ENCODE measurements at regions not wholly inside any gene's neighbourhood (a gene's known extent, or its start where the extent isn't known, plus 50 kb on each side); places are given as distances from the start of the nearest gene placed in this dataset.

GRCh38 chr2:70036290-70036689 lies 51.0 kb upstream of the PCBP1 start:
- H3K27ac ChIP-seq, result no peak overlapping the region
- TF ChIP-seq CTCF (conservative IDR thresholded peaks at IDR 0.05) (no peak), ZFX (IDR thresholded peaks at IDR 0.05) (no peak)

GRCh38 chr2:70035344-70035844 lies 51.9 kb upstream of the PCBP1 start:
- TF ChIP-seq ZFX (IDR thresholded peaks at IDR 0.05) (no peak), CTCF (conservative IDR thresholded peaks at IDR 0.05) (no peak)
- peak overlapping the region; percentile 41; the same call in 1 of the 2 replicates for H3K27ac ChIP-seq

GRCh38 chr2:70030724-70031420 lies 56.4 kb upstream of the PCBP1 start:
- no peak overlapping the region for H3K27ac ChIP-seq
- TF ChIP-seq ZFX (IDR thresholded peaks at IDR 0.05) (no peak), CTCF (conservative IDR thresholded peaks at IDR 0.05) (no peak)

- TF ChIP-seq ZFX (IDR thresholded peaks at IDR 0.05), result no peak
- no peak for TF ChIP-seq CTCF (conservative IDR thresholded peaks at IDR 0.05)
- no peak overlapping the region for H3K27ac ChIP-seq
Measured at GRCh38 chr2:70029814-70030409, 57.4 kb upstream of the PCBP1 start.

GRCh38 chr2:70024284-70024683 lies 62.9 kb upstream of the ASPRV1 start:
- no peak overlapping the region for H3K27ac ChIP-seq
- TF ChIP-seq CTCF (conservative IDR thresholded peaks at IDR 0.05), result no peak
- no peak for TF ChIP-seq ZFX (IDR thresholded peaks at IDR 0.05)

GRCh38 chr2:70019096-70019495 lies 57.7 kb upstream of the ASPRV1 start:
- H3K27ac ChIP-seq, result no peak overlapping the region
- TF ChIP-seq CTCF (conservative IDR thresholded peaks at IDR 0.05) (no peak), ZFX (IDR thresholded peaks at IDR 0.05) (no peak)

- H3K27ac ChIP-seq, result no peak overlapping the region
- TF ChIP-seq ZFX (IDR thresholded peaks at IDR 0.05) (no peak), CTCF (conservative IDR thresholded peaks at IDR 0.05) (no peak)
Measured at GRCh38 chr2:70017962-70018361, 56.5 kb upstream of the ASPRV1 start.
